GM23248 (cell line): ENCODE measurements at regions not wholly inside any gene's neighbourhood (a gene's known extent, or its start where the extent isn't known, plus 50 kb on each side); places are given as distances from the start of the nearest gene placed in this dataset.

Experiments
- DNase-seq: peaks from one replicate; pipeline ENCODE4 v3.0.0-alpha.2; 2015
- H2AFZ ChIP-seq: fragments of 200-600 bp; sonication (generic); 2 replicates; pipeline ENCODE4 v1.6.1; 2016; ENCODE audit warnings: antibody characterized with exemption
- H3F3A ChIP-seq: fragments of 200-600 bp; sonication (generic); 2 replicates; pipeline ENCODE4 v1.6.1; 2016; ENCODE audit warnings: mild to moderate bottlenecking, antibody characterized with exemption, mixed run types; ENCODE audit not compliant: insufficient read depth
- H3K27ac ChIP-seq: fragments of 200-600 bp; sonication (generic); 2 replicates; pipeline ENCODE4 v1.5.1; 2016; ENCODE audit warnings: mild to moderate bottlenecking
- H3K27me3 ChIP-seq: fragments of 200-600 bp; sonication (generic); replicated peaks from 2 replicates; pipeline ENCODE4 v1.6.1; 2016; ENCODE audit warnings: mild to moderate bottlenecking; ENCODE audit not compliant: insufficient read depth
- H3K36me3 ChIP-seq: fragments of 200-600 bp; sonication (generic); 2 replicates; pipeline ENCODE4 v1.6.1; 2016; ENCODE audit warnings: low read depth, mild to moderate bottlenecking
- H3K4me1 ChIP-seq: fragments of 200-600 bp; sonication (generic); 2 replicates; pipeline ENCODE4 v1.6.1; 2016; ENCODE audit warnings: mild to moderate bottlenecking; ENCODE audit not compliant: insufficient read depth
- H3K4me2 ChIP-seq: fragments of 200-600 bp; sonication (generic); one replicate; pipeline ENCODE4 v1.6.1; 2016; ENCODE audit warnings: mild to moderate bottlenecking; ENCODE audit not compliant: unreplicated experiment
- H3K4me3 ChIP-seq: fragments of 200-600 bp; sonication (generic); 2 replicates; pipeline ENCODE4 v1.5.1; 2016; ENCODE audit warnings: mild to moderate bottlenecking
- H3K79me2 ChIP-seq: fragments of 200-600 bp; sonication (generic); 2 replicates; pipeline ENCODE4 v1.6.1; 2016; ENCODE audit warnings: mild to moderate bottlenecking; ENCODE audit not compliant: insufficient read depth
- H3K9ac ChIP-seq: fragments of 200-600 bp; sonication (generic); 2 replicates; pipeline ENCODE4 v1.6.1; 2016; ENCODE audit warnings: mild to moderate bottlenecking
- H3K9me2 ChIP-seq: fragments of 200-600 bp; sonication (generic); 2 replicates; pipeline ENCODE4 v1.6.1; 2016; ENCODE audit warnings: mixed run types, mild to moderate bottlenecking, moderate library complexity; ENCODE audit not compliant: insufficient read depth
- H3K9me3 ChIP-seq: fragments of 200-600 bp; sonication (generic); one replicate; pipeline ENCODE4 v1.6.1; 2017; ENCODE audit warnings: low read depth
- H4K20me1 ChIP-seq: fragments of 200-600 bp; sonication (generic); 2 replicates; pipeline ENCODE4 v1.6.0; 2016; ENCODE audit not compliant: insufficient read depth
- EZH2 ChIP-seq: fragments of 200-600 bp; sonication (generic); IDR thresholded peaks from 2 replicates; pipeline ENCODE4 v1.6.1; 2018; ENCODE audit warnings: antibody characterized with exemption, mild to moderate bottlenecking; ENCODE audit not compliant: insufficient read depth, poor library complexity, severe bottlenecking
- EZH2phosphoT487 ChIP-seq: fragments of 200-600 bp; sonication (generic); IDR thresholded peaks from 2 replicates; pipeline ENCODE4 v1.6.1; 2018; ENCODE audit warnings: antibody characterized with exemption, moderate library complexity, mild to moderate bottlenecking, low read depth; ENCODE audit not compliant: insufficient read depth
- WGBS, 2 experiments: methylation state at CpG; one replicate each; pipeline ENCODE4 v1.1.6; 2015 to 2017; ENCODE audit warnings: low lambda C conversion rate in 2 of 2, low coverage in 1 of 2; ENCODE audit errors: missing lambda C conversion rate in 2 of 2; 5-methylcytosine and 5-hydroxymethylcytosine counted together
- in situ Hi-C: fragments of 300-500 bp; cut with MboI; formaldehyde crosslinking; loops from 2 replicates; pipeline ENCODE4 v1.15.0; 2020

GRCh38 chrX:149092179-149092578, 412.9 kb downstream of the IDS start:
- Histone ChIP-seq H3F3A (no peaks in the 10 kb centered on the region), H3K79me2 (no peaks in the 10 kb centered on the region), H2AFZ (no peak overlapping the region), H3K4me1 (no peaks in the 10 kb centered on the region), H4K20me1 (no peaks in the 10 kb centered on the region), H3K9me2 (no peaks in the 10 kb centered on the region), H3K27me3 (no peaks in the 10 kb centered on the region), H3K36me3 (no peaks in the 10 kb centered on the region), H3K27ac (no peak overlapping the region), H3K9me3 (no peaks in the 10 kb centered on the region), H3K4me2 (no peak overlapping the region), H3K4me3 (no peak overlapping the region), H3K9ac (no peak overlapping the region)
- in situ Hi-C loops = no loop called here
- TF ChIP-seq EZH2 (no peak), EZH2phosphoT487 (no peak)
- WGBS, 2 experiments = 11 to 24% methylated on average over 3 of the region's 3 CpGs
- no peak for DNase-seq

DNA sequence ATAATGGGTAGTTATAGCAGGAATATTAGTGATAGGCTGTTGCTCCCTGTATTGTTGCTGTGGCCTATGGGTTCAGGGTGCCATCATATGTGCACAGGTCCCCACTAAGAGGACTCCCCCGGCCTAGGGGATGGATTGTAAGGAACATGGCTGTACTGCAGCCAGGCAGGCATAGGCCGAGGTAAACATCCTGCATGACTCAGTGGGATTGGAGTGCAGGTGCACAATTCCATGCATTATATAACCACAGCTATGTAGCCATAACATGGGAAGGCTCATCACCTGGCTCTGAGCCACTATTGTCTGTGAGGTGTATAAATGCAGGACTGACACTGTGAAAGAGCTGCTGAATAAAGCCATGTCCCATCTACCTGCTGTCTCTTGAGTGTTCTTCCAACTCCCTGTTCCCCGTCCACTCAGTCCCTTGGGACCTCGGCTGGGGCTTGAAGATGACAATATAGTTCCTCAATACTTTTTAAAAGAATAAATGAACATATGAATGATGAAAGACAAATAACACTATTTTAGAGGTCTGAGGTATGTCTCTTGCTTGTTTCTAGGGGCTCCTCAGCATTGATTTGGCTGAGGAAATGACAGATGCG, 425.2 kb downstream of the IDS start:
- WGBS, 2 experiments = 50 to 52% methylated on average over 5 of the region's 5 CpGs
- in situ Hi-C loops = no loop called here

DNA sequence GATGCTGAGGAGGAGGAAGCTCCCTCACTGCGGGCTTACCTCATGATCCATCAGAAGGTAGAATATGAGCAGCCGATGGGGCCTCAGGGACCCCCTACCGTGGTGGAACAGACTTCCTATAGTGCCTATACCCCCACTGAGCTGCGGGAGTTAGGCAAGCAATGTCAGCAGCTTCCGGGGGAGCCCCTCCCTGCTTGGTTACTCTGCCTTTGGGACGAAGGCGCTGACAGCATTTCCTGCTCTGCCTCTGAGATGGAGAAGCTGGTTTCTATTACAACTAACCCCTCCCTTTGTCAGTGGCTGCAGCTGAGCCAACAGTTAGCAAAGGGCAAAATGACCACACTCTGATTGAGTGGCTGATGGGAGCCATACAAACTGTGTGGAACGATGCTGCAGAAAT, 430.7 kb downstream of the IDS start:
- H3K4me2 ChIP-seq = no peak overlapping the region
- peak; percentile 64 for DNase-seq
- in situ Hi-C loops = no loop called here

More for the DNA sequence above, 425.2 kb downstream of the IDS start:
- Histone ChIP-seq H3K79me2 (no peaks in the 10 kb centered on the region), H3K27ac (no peak overlapping the region), H3K4me2 (no peak overlapping the region), H3F3A (no peaks in the 10 kb centered on the region), H3K9ac (no peak overlapping the region), H4K20me1 (no peaks in the 10 kb centered on the region), H3K27me3 (no peaks in the 10 kb centered on the region), H3K9me3 (no peaks in the 10 kb centered on the region), H3K4me3 (no peak overlapping the region), H2AFZ (no peak overlapping the region), H3K36me3 (no peaks in the 10 kb centered on the region), H3K9me2 (no peaks in the 10 kb centered on the region), H3K4me1 (no peaks in the 10 kb centered on the region; the same call in 1 of the 2 replicates)
- no peak for DNase-seq
- no peak for TF ChIP-seq EZH2
- no peak for TF ChIP-seq EZH2phosphoT487

GRCh38 chrX:149073479-149073878, 431.6 kb downstream of the IDS start:
- in situ Hi-C loops = no loop called here
- no peak for TF ChIP-seq EZH2
- no peak for TF ChIP-seq EZH2phosphoT487
- DNase-seq = peak; percentile 3
- H3K4me2 ChIP-seq = no peak overlapping the region
- no peaks in the 10 kb centered on the region for H3F3A ChIP-seq
- H3K27ac ChIP-seq = no peak overlapping the region
- no peak overlapping the region for H2AFZ ChIP-seq
- H3K27me3 ChIP-seq = no peaks in the 10 kb centered on the region
- no peak overlapping the region for H3K9ac ChIP-seq
- H3K79me2 ChIP-seq = no peaks in the 10 kb centered on the region
- H3K36me3 ChIP-seq = no peaks in the 10 kb centered on the region
- H4K20me1 ChIP-seq = no peaks in the 10 kb centered on the region
- no peaks in the 10 kb centered on the region for H3K9me3 ChIP-seq
- no peak overlapping the region for H3K4me3 ChIP-seq
- WGBS, 2 experiments = 63 to 77% methylated on average over 3 of the region's 3 CpGs
- no peaks in the 10 kb centered on the region for H3K9me2 ChIP-seq
- no peaks in the 10 kb centered on the region; the same call in 1 of the 2 replicates for H3K4me1 ChIP-seq

More for the DNA sequence above, 430.7 kb downstream of the IDS start:
- TF ChIP-seq EZH2phosphoT487 (no peak), EZH2 (no peak)
- Histone ChIP-seq H3K4me1 (no peaks in the 10 kb centered on the region; the same call in 1 of the 2 replicates), H3K4me3 (no peak overlapping the region), H3K9ac (no peak overlapping the region), H3K27me3 (no peaks in the 10 kb centered on the region), H3K27ac (no peak overlapping the region), H3K9me3 (no peaks in the 10 kb centered on the region), H3K36me3 (no peaks in the 10 kb centered on the region), H3K9me2 (no peaks in the 10 kb centered on the region), H4K20me1 (no peaks in the 10 kb centered on the region), H2AFZ (no peak overlapping the region), H3K79me2 (no peaks in the 10 kb centered on the region), H3F3A (no peaks in the 10 kb centered on the region)
- WGBS, 2 experiments = 0 to 14% methylated on average over 7 of the region's 8 CpGs

DNA sequence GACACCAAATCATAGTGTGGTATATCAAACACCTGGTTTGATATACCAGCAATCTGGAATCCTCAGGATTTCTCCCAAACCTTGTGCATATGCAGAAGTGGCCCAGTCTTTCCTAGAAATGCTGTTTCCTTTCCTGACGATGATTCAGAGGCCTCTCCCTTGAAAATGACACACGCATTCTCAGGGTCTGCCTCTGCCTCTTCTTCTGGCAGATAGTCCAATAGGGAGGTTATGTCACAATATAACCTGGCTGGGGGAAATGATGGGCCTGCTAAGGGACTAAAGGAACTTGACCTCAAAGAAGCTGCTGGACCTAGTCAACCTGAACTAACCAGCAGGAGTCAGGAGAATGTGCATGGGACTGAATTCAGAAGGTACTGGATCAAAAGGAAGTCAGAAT, 435.2 kb downstream of the IDS start:
- TF ChIP-seq EZH2 = no peak
- no peak for TF ChIP-seq EZH2phosphoT487
- H3F3A ChIP-seq = no peaks in the 10 kb centered on the region
- no peaks in the 10 kb centered on the region for H4K20me1 ChIP-seq
- in situ Hi-C loops = no loop called here
- H3K9me2 ChIP-seq = no peaks in the 10 kb centered on the region
- no peaks in the 10 kb centered on the region for H3K79me2 ChIP-seq
- no peaks in the 10 kb centered on the region; the same call in 1 of the 2 replicates for H3K4me1 ChIP-seq
- H3K36me3 ChIP-seq = no peaks in the 10 kb centered on the region
- no peak overlapping the region for H3K27ac ChIP-seq
- no peak overlapping the region for H2AFZ ChIP-seq
- DNase-seq = peak; percentile 44
- 29 to 44% methylated on average over 2 of the region's 2 CpGs for WGBS, 2 experiments
- H3K9me3 ChIP-seq = no peaks in the 10 kb centered on the region
- no peaks in the 10 kb centered on the region for H3K27me3 ChIP-seq
- H3K9ac ChIP-seq = no peak overlapping the region
- no peak overlapping the region for H3K4me2 ChIP-seq
- no peak overlapping the region for H3K4me3 ChIP-seq
